Keratinocyte (primary cell): ENCODE measurements at regions not wholly inside any gene's neighbourhood (a gene's known extent, or its start where the extent isn't known, plus 50 kb on each side); places are given as distances from the start of the nearest gene placed in this dataset.

Experiments
- EZH2 ChIP-seq: IDR thresholded peaks from one replicate; pipeline ENCODE4 v1.6.1; 2012; ENCODE audit warnings: inconsistent platforms, mild to moderate bottlenecking, low read length, moderate library complexity
- TF ChIP-seq, protein P1 (sequence below), 3 experiments: IDR thresholded peaks in 1 of 3; conservative IDR thresholded peaks in 1 of 3; optimal IDR thresholded peaks in 1 of 3; 2 replicates in 2 of 3; 3 replicates in 1 of 3; pipeline versions ENCODE3 to v1.5.1; 2011; ENCODE audit warnings: low read length in 3 of 3, mild to moderate bottlenecking in 3 of 3, moderate library complexity in 2 of 3, control low read depth in 1 of 3, inconsistent platforms in 1 of 3; ENCODE audit not compliant: insufficient read depth in 2 of 3; ENCODE audit errors: extremely low read depth in 1 of 3

DNA sequence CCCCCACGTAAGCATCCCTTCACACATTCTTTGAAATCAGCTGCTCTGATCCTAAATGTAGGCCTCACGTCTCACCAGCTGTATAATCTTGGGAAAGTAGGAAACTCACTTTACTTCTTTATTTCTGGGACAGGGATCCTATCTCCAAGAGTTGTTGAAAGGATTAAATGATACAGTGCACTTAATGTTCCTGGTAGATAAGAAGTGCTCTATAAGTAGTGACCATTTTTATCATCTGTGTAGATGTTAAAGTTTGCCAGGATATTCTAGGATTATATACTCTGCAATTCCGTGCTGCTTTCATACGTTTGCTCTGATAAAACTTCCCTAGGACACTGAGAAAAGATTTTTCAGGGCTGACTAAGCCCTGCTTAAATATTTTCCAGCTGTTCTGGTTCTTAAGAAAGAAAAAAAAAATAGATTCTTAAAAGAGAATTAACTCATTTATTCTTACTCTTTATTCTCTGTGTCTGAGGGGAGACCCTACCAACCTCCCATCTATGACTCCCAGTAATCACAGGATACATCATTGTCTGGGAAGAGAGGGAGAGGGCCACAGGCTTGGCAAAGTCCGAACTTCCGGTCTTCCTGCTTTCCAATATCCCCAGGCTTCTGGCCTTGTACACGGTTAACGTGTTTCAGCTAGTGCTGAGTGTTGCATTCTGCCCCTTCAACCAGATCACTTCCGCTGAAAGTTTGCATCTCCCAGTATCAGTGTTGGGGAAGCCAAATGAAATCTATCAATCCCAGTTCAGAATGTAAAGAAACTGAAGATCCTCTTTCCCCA is 269.2 kb downstream of the TRIML1 start:
- TF ChIP-seq, protein P1, sequence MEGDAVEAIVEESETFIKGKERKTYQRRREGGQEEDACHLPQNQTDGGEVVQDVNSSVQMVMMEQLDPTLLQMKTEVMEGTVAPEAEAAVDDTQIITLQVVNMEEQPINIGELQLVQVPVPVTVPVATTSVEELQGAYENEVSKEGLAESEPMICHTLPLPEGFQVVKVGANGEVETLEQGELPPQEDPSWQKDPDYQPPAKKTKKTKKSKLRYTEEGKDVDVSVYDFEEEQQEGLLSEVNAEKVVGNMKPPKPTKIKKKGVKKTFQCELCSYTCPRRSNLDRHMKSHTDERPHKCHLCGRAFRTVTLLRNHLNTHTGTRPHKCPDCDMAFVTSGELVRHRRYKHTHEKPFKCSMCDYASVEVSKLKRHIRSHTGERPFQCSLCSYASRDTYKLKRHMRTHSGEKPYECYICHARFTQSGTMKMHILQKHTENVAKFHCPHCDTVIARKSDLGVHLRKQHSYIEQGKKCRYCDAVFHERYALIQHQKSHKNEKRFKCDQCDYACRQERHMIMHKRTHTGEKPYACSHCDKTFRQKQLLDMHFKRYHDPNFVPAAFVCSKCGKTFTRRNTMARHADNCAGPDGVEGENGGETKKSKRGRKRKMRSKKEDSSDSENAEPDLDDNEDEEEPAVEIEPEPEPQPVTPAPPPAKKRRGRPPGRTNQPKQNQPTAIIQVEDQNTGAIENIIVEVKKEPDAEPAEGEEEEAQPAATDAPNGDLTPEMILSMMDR (optimal IDR thresholded peaks at IDR 0.05 in 1 of 3, IDR thresholded peaks at IDR 0.05 in 1 of 3, conservative IDR thresholded peaks at IDR 0.05 in 1 of 3; ENCODE audit: extremely low read depth in 1 of 3, insufficient read depth in 2 of 3, low read length in 3 of 3), result no peak
- no peak for TF ChIP-seq EZH2
